H9 (cell line): ENCODE measurements at regions not wholly inside any gene's neighbourhood (a gene's known extent, or its start where the extent isn't known, plus 50 kb on each side); places are given as distances from the start of the nearest gene placed in this dataset.

Experiments
- DNase-seq: peaks from one replicate; pipeline ENCODE4 v3.0.0-alpha.2; 2017
- H2AFZ ChIP-seq: one replicate; pipeline ENCODE4 v1.6.1; 2013; ENCODE audit warnings: mild to moderate bottlenecking, low read length, control low read depth, moderate library complexity
- H2AK5ac ChIP-seq: 2 replicates; pipeline ENCODE4 v1.6.1; 2013; ENCODE audit warnings: low read length, control low read depth, mixed read lengths; ENCODE audit not compliant: insufficient read length
- H2BK120ac ChIP-seq: one replicate; pipeline ENCODE4 v1.6.1; 2013; ENCODE audit warnings: low read depth, mild to moderate bottlenecking, low read length, control low read depth, inconsistent platforms; ENCODE audit not compliant: poor library complexity, severe bottlenecking
- H2BK12ac ChIP-seq: 2 replicates; pipeline ENCODE4 v1.6.1; 2013; ENCODE audit warnings: low read length, control low read depth, mixed read lengths, low read depth; ENCODE audit not compliant: insufficient read length
- H2BK15ac ChIP-seq: 2 replicates; pipeline ENCODE4 v1.6.1; 2013; ENCODE audit warnings: low read depth, low read length, control low read depth
- H2BK20ac ChIP-seq: one replicate; pipeline ENCODE4 v1.6.1; 2013; ENCODE audit warnings: low read depth, mild to moderate bottlenecking, low read length, control low read depth, inconsistent platforms; ENCODE audit not compliant: poor library complexity, severe bottlenecking
- H2BK5ac ChIP-seq: 2 replicates; pipeline ENCODE4 v1.6.1; 2013; ENCODE audit warnings: low read length, control low read depth, mixed read lengths; ENCODE audit not compliant: insufficient read length
- H3K14ac ChIP-seq: 2 replicates; pipeline ENCODE4 v1.6.1; 2013; ENCODE audit warnings: low read length, control low read depth; ENCODE audit not compliant: insufficient read depth
- H3K18ac ChIP-seq: 2 replicates; pipeline ENCODE4 v1.6.1; 2013; ENCODE audit warnings: low read depth, mild to moderate bottlenecking, mixed read lengths, low read length, control low read depth; ENCODE audit not compliant: insufficient read length
- H3K23ac ChIP-seq: 2 replicates; pipeline ENCODE4 v1.6.1; 2013; ENCODE audit warnings: low read length, control low read depth, mixed read lengths, low read depth; ENCODE audit not compliant: insufficient read length
- H3K23me2 ChIP-seq: 2 replicates; pipeline ENCODE4 v1.6.1; 2013; ENCODE audit warnings: low read depth, mild to moderate bottlenecking, mixed read lengths, low read length, control low read depth; ENCODE audit not compliant: insufficient read length, poor library complexity, severe bottlenecking
- H3K27ac ChIP-seq: 2 replicates; pipeline ENCODE4 v1.5.1; 2013; ENCODE audit warnings: low read length, control low read depth, mixed read lengths, low read depth; ENCODE audit not compliant: insufficient read length
- H3K27me3 ChIP-seq: 2 replicates; pipeline ENCODE4 v1.6.1; 2013; ENCODE audit warnings: low read length, control low read depth, inconsistent platforms; ENCODE audit not compliant: insufficient read depth
- H3K4ac ChIP-seq: 2 replicates; pipeline ENCODE4 v1.6.1; 2013; ENCODE audit warnings: low read depth, mild to moderate bottlenecking, control low read depth, inconsistent platforms, low read length, moderate library complexity
- H3K4me1 ChIP-seq: 2 replicates; pipeline ENCODE4 v1.6.1; 2013; ENCODE audit warnings: low read length, control low read depth, inconsistent platforms; ENCODE audit not compliant: insufficient read depth
- H3K4me2 ChIP-seq: 2 replicates; pipeline ENCODE4 v1.6.1; 2013; ENCODE audit warnings: low read length, control low read depth, mixed read lengths; ENCODE audit not compliant: insufficient read length, insufficient read depth
- H3K56ac ChIP-seq: 2 replicates; pipeline ENCODE4 v1.6.1; 2013; ENCODE audit warnings: low read depth, mild to moderate bottlenecking, mixed read lengths, low read length, control low read depth; ENCODE audit not compliant: insufficient read length
- H3K79me1 ChIP-seq: 2 replicates; pipeline ENCODE4 v1.6.1; 2013; ENCODE audit warnings: low read depth, mild to moderate bottlenecking, moderate library complexity, low read length, control low read depth, inconsistent platforms; ENCODE audit not compliant: insufficient read depth, poor library complexity, severe bottlenecking
- H3K79me2 ChIP-seq: 2 replicates; pipeline ENCODE4 v1.6.1; 2013; ENCODE audit warnings: low read length, control low read depth, inconsistent platforms; ENCODE audit not compliant: insufficient read depth
- H3K9ac ChIP-seq: 2 replicates; pipeline ENCODE4 v1.6.1; 2013; ENCODE audit warnings: low read length, control low read depth, mixed read lengths; ENCODE audit not compliant: insufficient read length; ENCODE audit errors: extremely low read depth
- H3K9me3 ChIP-seq: one replicate; pipeline ENCODE4 v1.6.1; 2013; ENCODE audit warnings: low read depth, low read length, inconsistent platforms; ENCODE audit not compliant: control insufficient read depth
- H3T11ph ChIP-seq: one replicate; pipeline ENCODE4 v1.6.1; 2013; ENCODE audit warnings: mild to moderate bottlenecking, low read length, control low read depth, inconsistent platforms
- H4K20me1 ChIP-seq: one replicate; pipeline ENCODE4 v1.6.1; 2013; ENCODE audit not compliant: control insufficient read depth, insufficient read length, insufficient read depth
- H4K5ac ChIP-seq: 2 replicates; pipeline ENCODE4 v1.6.1; 2013; ENCODE audit warnings: low read depth, mild to moderate bottlenecking, mixed read lengths, low read length, control low read depth; ENCODE audit not compliant: insufficient read length
- H4K8ac ChIP-seq: replicated peaks from 2 replicates; pipeline ENCODE4 v1.6.1; 2013; ENCODE audit warnings: low read length, control low read depth, mixed read lengths, low read depth; ENCODE audit not compliant: insufficient read length
- H4K91ac ChIP-seq: 2 replicates; pipeline ENCODE4 v1.6.1; 2013; ENCODE audit warnings: low read depth, mild to moderate bottlenecking, moderate library complexity, mixed read lengths, low read length, control low read depth; ENCODE audit not compliant: insufficient read length
- H3K27ac Mint-ChIP-seq, 3 experiments: 2 replicates in 2 of 3; 3 replicates in 1 of 3; pipeline ENCODE4 v1.8.0; 2020 to 2021; ENCODE audit warnings: mixed read lengths in 3 of 3, mild to moderate bottlenecking in 1 of 3, moderate library complexity in 1 of 3
- H3K27me3 Mint-ChIP-seq: 2 replicates; pipeline ENCODE4 v1.8.0; 2021; ENCODE audit warnings: low read depth, mild to moderate bottlenecking, moderate library complexity, mixed read lengths
- H3K36me3 Mint-ChIP-seq, 3 experiments: 2 replicates in 2 of 3; 3 replicates in 1 of 3; pipeline ENCODE4 v1.8.0; 2020 to 2021; ENCODE audit warnings: low read depth in 3 of 3, mixed read lengths in 3 of 3; ENCODE audit not compliant: insufficient read depth in 1 of 3
- H3K4me1 Mint-ChIP-seq, 2 experiments: 2 replicates each; pipeline ENCODE4 v1.8.0; 2020; ENCODE audit warnings: mixed read lengths in 2 of 2
- H3K4me3 Mint-ChIP-seq, 2 experiments: 2 replicates in 1 of 2; 3 replicates in 1 of 2; pipeline ENCODE4 v1.8.0; 2020 to 2021; ENCODE audit warnings: mild to moderate bottlenecking in 2 of 2, mixed read lengths in 2 of 2, moderate library complexity in 1 of 2
- H3K9me3 Mint-ChIP-seq, 2 experiments: 2 replicates in 1 of 2; 3 replicates in 1 of 2; pipeline ENCODE4 v1.8.0; 2020; ENCODE audit warnings: mild to moderate bottlenecking in 2 of 2, mixed read lengths in 2 of 2, moderate library complexity in 1 of 2
- WGBS: extraction: QIAGEN DNeasy Blood & Tissue Kit; methylation state at CpG from one replicate; pipeline ENCODE4 v1.1.7; 2013; ENCODE audit warnings: missing lambda C conversion rate, low lambda C conversion rate, mixed read lengths; ENCODE audit not compliant: insufficient read length; ENCODE audit errors: extremely low coverage; 5-methylcytosine and 5-hydroxymethylcytosine counted together
- TF ChIP-seq, protein P1 (sequence below): fragments of 200-600 bp; sonication (generic); conservative IDR thresholded peaks from 3 replicates; pipeline ENCODE4 v1.8.0; 2021; ENCODE audit warnings: antibody characterized with exemption, mild to moderate bottlenecking

DNA sequence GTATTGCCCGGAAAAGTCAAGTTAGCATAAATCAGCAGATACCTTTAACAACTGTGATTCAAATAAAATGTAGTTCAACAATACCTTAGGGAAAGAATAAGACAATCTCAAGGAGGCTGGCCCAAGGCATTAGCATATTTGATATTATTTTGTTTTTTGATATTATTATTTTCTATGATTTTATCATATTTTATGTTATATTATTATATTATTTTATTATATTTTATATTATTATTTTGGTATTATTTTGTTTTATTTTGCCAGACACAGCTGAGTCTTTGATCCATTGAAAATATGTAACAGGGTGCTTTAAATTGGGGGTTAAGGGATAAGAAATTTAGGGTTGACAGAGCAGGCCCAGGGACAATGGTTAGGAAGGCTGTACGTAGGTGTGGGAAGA is 607.9 kb upstream of the USP15 start:
- H3K4me2 ChIP-seq, result no peak overlapping the region
- peaks cover 4% of the 10 kb centered on the region; the same call in 1 of the 2 replicates for H3K4me1 ChIP-seq
- H2BK5ac ChIP-seq, result no peak overlapping the region
- no peak overlapping the region for H3T11ph ChIP-seq
- no peak overlapping the region for H2BK15ac ChIP-seq
- no peak overlapping the region for H4K91ac ChIP-seq
- H2AK5ac ChIP-seq, result no peak overlapping the region
- H4K8ac ChIP-seq, result no peak overlapping the region
- no peak overlapping the region for H4K5ac ChIP-seq
- H3K23me2 ChIP-seq, result no peaks in the 10 kb centered on the region
- Mint-ChIP-seq H3K36me3 (peaks cover 0 to 7% (median 3%) of the 10 kb centered on the region in 3 experiments; a peak in 4 of 7 replicates), H3K27me3 (no peaks in the 10 kb centered on the region), H3K27ac (no peak overlapping the region), H3K4me3 (no peak overlapping the region), H3K4me1 (peaks cover 21 to 22% of the 10 kb centered on the region in 2 experiments), H3K9me3 (peaks cover 2% of the 10 kb centered on the region in 2 experiments; a peak in 3 of 5 replicates)
- H3K79me1 ChIP-seq, result no peaks in the 10 kb centered on the region
- TF ChIP-seq, protein P1, sequence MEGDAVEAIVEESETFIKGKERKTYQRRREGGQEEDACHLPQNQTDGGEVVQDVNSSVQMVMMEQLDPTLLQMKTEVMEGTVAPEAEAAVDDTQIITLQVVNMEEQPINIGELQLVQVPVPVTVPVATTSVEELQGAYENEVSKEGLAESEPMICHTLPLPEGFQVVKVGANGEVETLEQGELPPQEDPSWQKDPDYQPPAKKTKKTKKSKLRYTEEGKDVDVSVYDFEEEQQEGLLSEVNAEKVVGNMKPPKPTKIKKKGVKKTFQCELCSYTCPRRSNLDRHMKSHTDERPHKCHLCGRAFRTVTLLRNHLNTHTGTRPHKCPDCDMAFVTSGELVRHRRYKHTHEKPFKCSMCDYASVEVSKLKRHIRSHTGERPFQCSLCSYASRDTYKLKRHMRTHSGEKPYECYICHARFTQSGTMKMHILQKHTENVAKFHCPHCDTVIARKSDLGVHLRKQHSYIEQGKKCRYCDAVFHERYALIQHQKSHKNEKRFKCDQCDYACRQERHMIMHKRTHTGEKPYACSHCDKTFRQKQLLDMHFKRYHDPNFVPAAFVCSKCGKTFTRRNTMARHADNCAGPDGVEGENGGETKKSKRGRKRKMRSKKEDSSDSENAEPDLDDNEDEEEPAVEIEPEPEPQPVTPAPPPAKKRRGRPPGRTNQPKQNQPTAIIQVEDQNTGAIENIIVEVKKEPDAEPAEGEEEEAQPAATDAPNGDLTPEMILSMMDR, result no peak
- no peak overlapping the region for H3K56ac ChIP-seq
- DNase-seq, result no peak
- WGBS, result no CpG with 5 or more reads among the region's 2 CpGs
- H3K18ac ChIP-seq, result no peak overlapping the region
- H3K27ac ChIP-seq, result no peak overlapping the region
- no peak overlapping the region for H2BK20ac ChIP-seq
- H3K23ac ChIP-seq, result no peak overlapping the region
- H3K27me3 ChIP-seq, result no peaks in the 10 kb centered on the region
- H4K20me1 ChIP-seq, result no peaks in the 10 kb centered on the region
- H2AFZ ChIP-seq, result no peak overlapping the region
- no peaks in the 10 kb centered on the region for H3K9me3 ChIP-seq
- no peak overlapping the region for H2BK12ac ChIP-seq
- no peak overlapping the region for H3K9ac ChIP-seq
- H3K4ac ChIP-seq, result no peak overlapping the region
- no peak overlapping the region for H2BK120ac ChIP-seq
- H3K79me2 ChIP-seq, result no peaks in the 10 kb centered on the region
- H3K14ac ChIP-seq, result no peak overlapping the region
